ENCODE measurements at regions not wholly inside any gene's neighbourhood (a gene's known extent, or its start where the extent isn't known, plus 50 kb on each side); places are given as distances from the start of the nearest gene placed in this dataset.

DNA sequence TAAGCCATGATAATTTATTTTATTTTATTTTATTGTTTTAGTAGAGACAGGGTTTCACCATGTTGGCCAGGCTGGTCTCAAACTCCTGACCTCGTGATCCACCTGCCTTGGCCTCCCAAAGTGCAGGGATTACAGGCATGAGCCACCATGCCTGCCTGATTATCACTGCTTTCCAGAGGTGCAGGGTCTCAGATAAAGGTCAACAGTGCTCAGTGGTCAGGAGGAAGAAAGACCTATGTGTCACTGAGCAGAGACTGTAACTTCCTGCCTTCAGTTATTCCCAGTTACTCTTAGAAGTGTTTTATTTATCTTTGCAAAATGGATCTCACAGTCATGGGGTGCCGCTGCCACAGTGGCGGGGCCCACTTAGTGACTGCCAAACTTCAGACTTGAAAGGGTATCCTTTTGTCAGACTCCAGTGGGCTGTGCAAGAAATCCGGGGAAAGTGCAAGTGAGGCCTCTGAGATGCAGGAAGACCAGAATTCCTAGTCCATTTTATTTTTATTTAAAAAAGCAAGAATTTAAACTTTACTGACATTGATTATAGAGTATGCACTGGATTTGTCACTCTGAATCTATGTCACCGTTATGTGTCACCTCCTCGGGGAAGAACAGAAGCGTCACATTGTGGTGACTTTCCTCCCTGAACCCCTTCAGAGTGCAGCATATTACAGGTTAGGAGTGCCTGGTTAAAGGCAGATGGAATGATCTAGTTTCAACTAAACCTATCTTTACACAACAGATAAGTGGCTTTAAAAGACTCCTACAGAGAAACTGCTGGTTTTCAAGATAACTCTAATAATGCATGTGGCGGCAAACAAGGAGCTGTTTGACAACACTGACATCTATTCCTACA lies 59.1 kb upstream of the BICD1 start:
- Histone ChIP-seq H3K27me3 (no peaks in the 10 kb centered on the region), H3K27ac (no peak overlapping the region), H4K20me1 (ENCODE audit: insufficient read depth, poor library complexity, severe bottlenecking) (no peaks in the 10 kb centered on the region), H3K36me3 (replicated peaks; ENCODE audit: insufficient read depth, low read depth) (no peaks in the 10 kb centered on the region), H3K4me1 (ENCODE audit: insufficient read depth) (peaks cover 32% of the 10 kb centered on the region), H3K9me3 (ENCODE audit: low read depth) (no peaks in the 10 kb centered on the region), H3K4me2 (no peak overlapping the region), H2AFZ (no peak overlapping the region), H3K4me3 (no peak overlapping the region), H3K9me2 (replicated peaks; ENCODE audit: insufficient read depth) (no peaks in the 10 kb centered on the region), H3K79me2 (no peaks in the 10 kb centered on the region)
- 51% methylated on average over 8 of the region's 8 CpGs for WGBS (ENCODE audit: low lambda C conversion rate, missing lambda C conversion rate)
- no peak for DNase-seq (ENCODE audit: low spot score)
- TF ChIP-seq EZH2 (IDR thresholded peaks at IDR 0.05; ENCODE audit: borderline replicate concordance), result no peak
- no peak for TF ChIP-seq EZH2phosphoT487 (IDR thresholded peaks at IDR 0.05; ENCODE audit: low read depth, severe bottlenecking, unreplicated experiment)
- TF ChIP-seq, protein P1, sequence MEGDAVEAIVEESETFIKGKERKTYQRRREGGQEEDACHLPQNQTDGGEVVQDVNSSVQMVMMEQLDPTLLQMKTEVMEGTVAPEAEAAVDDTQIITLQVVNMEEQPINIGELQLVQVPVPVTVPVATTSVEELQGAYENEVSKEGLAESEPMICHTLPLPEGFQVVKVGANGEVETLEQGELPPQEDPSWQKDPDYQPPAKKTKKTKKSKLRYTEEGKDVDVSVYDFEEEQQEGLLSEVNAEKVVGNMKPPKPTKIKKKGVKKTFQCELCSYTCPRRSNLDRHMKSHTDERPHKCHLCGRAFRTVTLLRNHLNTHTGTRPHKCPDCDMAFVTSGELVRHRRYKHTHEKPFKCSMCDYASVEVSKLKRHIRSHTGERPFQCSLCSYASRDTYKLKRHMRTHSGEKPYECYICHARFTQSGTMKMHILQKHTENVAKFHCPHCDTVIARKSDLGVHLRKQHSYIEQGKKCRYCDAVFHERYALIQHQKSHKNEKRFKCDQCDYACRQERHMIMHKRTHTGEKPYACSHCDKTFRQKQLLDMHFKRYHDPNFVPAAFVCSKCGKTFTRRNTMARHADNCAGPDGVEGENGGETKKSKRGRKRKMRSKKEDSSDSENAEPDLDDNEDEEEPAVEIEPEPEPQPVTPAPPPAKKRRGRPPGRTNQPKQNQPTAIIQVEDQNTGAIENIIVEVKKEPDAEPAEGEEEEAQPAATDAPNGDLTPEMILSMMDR (IDR thresholded peaks at IDR 0.05; ENCODE audit: poor library complexity), result no peak

DNA sequence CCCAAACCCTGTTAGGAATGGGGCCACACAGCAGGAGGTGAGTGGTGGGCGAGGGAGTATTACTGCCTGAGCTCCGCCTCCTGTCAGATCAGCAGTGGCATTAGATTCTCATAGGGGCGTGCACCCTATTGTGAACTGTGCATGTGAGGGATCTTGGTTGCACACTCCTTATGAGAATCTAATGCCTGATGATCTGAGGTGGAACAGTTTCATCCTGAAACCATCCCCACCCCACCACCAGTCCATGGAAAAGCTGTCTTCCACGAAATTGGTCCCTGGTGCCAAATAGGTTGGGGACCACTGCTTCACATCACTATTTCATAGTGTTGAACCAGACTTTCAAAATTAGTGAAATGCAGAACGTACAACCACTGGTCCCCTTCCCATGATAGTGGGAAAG lies 57.9 kb upstream of the BICD1 start:
- H3K27me3 ChIP-seq, result no peaks in the 10 kb centered on the region
- H3K4me1 ChIP-seq (ENCODE audit: insufficient read depth), result peaks cover 34% of the 10 kb centered on the region
- H3K9me2 ChIP-seq (replicated peaks; ENCODE audit: insufficient read depth), result no peaks in the 10 kb centered on the region
- H3K36me3 ChIP-seq (replicated peaks; ENCODE audit: insufficient read depth, low read depth), result no peaks in the 10 kb centered on the region
- TF ChIP-seq, protein P1 (IDR thresholded peaks at IDR 0.05; ENCODE audit: poor library complexity), result no peak
- TF ChIP-seq EZH2phosphoT487 (IDR thresholded peaks at IDR 0.05; ENCODE audit: low read depth, severe bottlenecking, unreplicated experiment) (no peak), EZH2 (IDR thresholded peaks at IDR 0.05; ENCODE audit: borderline replicate concordance) (no peak)
- no peak for DNase-seq (ENCODE audit: low spot score)
- no peak overlapping the region for H3K4me2 ChIP-seq
- H3K27ac ChIP-seq, result no peak overlapping the region
- 90% methylated on average over 5 of the region's 5 CpGs for WGBS (ENCODE audit: low lambda C conversion rate, missing lambda C conversion rate)
- no peak overlapping the region for H3K4me3 ChIP-seq
- H2AFZ ChIP-seq, result no peak overlapping the region
- no peaks in the 10 kb centered on the region for H3K9me3 ChIP-seq (ENCODE audit: low read depth)
- H4K20me1 ChIP-seq (ENCODE audit: insufficient read depth, poor library complexity, severe bottlenecking), result no peaks in the 10 kb centered on the region
- H3K79me2 ChIP-seq, result no peaks in the 10 kb centered on the region

DNA sequence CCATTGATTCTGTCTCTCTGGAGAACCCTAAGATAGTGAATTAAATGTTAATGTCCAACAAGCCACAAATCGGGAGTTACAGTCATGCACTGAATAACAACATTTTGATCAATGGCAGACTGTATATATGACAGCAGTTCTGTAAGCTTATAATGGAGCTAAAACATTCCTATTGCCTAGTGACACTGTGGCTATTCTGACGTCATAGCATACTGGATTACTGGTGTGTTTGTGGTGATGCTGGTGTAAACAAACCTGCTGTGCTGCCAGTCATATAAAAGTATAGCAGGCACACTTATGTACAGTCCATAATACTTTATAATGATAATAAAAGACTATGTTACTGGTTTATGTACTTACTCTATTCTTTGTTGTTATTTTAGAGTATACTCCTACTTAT lies 56.7 kb upstream of the BICD1 start:
- no peaks in the 10 kb centered on the region for H3K9me2 ChIP-seq (replicated peaks; ENCODE audit: insufficient read depth)
- H3K27ac ChIP-seq, result no peak overlapping the region
- TF ChIP-seq EZH2phosphoT487 (IDR thresholded peaks at IDR 0.05; ENCODE audit: low read depth, severe bottlenecking, unreplicated experiment), result no peak
- TF ChIP-seq, protein P1 (IDR thresholded peaks at IDR 0.05; ENCODE audit: poor library complexity), result no peak
- no peak for TF ChIP-seq EZH2 (IDR thresholded peaks at IDR 0.05; ENCODE audit: borderline replicate concordance)
- H3K9me3 ChIP-seq (ENCODE audit: low read depth), result no peaks in the 10 kb centered on the region
- H4K20me1 ChIP-seq (ENCODE audit: insufficient read depth, poor library complexity, severe bottlenecking), result no peaks in the 10 kb centered on the region
- H3K36me3 ChIP-seq (replicated peaks; ENCODE audit: insufficient read depth, low read depth), result no peaks in the 10 kb centered on the region
- 58% methylated on average over 2 of the region's 2 CpGs for WGBS (ENCODE audit: low lambda C conversion rate, missing lambda C conversion rate)
- H3K79me2 ChIP-seq, result no peaks in the 10 kb centered on the region
- H2AFZ ChIP-seq, result no peak overlapping the region
- no peak overlapping the region for H3K4me2 ChIP-seq
- peaks cover 32% of the 10 kb centered on the region for H3K4me1 ChIP-seq (ENCODE audit: insufficient read depth)
- DNase-seq (ENCODE audit: low spot score), result no peak
- no peak overlapping the region for H3K4me3 ChIP-seq
- H3K27me3 ChIP-seq, result no peaks in the 10 kb centered on the region
